CD4-positive, alpha-beta T cell (primary cell): ENCODE measurements at regions not wholly inside any gene's neighbourhood (a gene's known extent, or its start where the extent isn't known, plus 50 kb on each side); places are given as distances from the start of the nearest gene placed in this dataset.

Source experiments
- ATAC-seq: fragments of 200-7000 bp; cut with Tn5 transposase; one replicate; pipeline ENCODE4 v1.10.0; 2022; ENCODE audit warnings: mild to moderate bottlenecking; ENCODE audit not compliant: poor library complexity
- CTCF ChIA-PET: fragments of 350-600 bp; sonication (Branson Sonifier 250); formaldehyde crosslinking; loops from one replicate; lab custom pipeline; 2021; ENCODE audit warnings: antibody characterized with exemption, inconsistent platforms; lab: Charles Lee
- POLR2A ChIA-PET: fragments of 350-600 bp; sonication (Branson Sonifier 250); formaldehyde crosslinking; loops from one replicate; lab custom pipeline; 2021; ENCODE audit warnings: antibody characterized with exemption, inconsistent platforms; lab: Charles Lee
- DNase-seq, 14 experiments: peaks; one replicate each; pipeline ENCODE4 v3.0.0-alpha.2; 2013 to 2020; ENCODE audit warnings: mixed read lengths in 2 of 14
- H3K27ac ChIP-seq, 2 donors: one replicate each; pipeline versions ENCODE4 v1.5.1 to v1.7.0; 2013; ENCODE audit warnings: low read length in 2 of 2, low read depth in 1 of 2, mild to moderate bottlenecking in 1 of 2
- H3K27me3 ChIP-seq, 2 experiments: 1 replicate in 1 of 2; 2 replicates in 1 of 2; pipeline versions ENCODE4 v1.6.1 to v1.7.0; 2013; ENCODE audit warnings: low read length in 2 of 2, control low read depth in 1 of 2, mild to moderate bottlenecking in 1 of 2, moderate library complexity in 1 of 2; ENCODE audit not compliant: insufficient read depth in 2 of 2, control insufficient read depth in 1 of 2
- H3K36me3 ChIP-seq: one replicate; pipeline ENCODE4 v1.6.1; 2013; ENCODE audit warnings: low read length, control low read depth; ENCODE audit not compliant: insufficient read depth
- H3K4me1 ChIP-seq: one replicate; pipeline ENCODE4 v1.6.1; 2013; ENCODE audit warnings: low read length, control low read depth; ENCODE audit not compliant: insufficient read depth
- H3K4me3 ChIP-seq: one replicate; pipeline ENCODE4 v1.5.1; 2013; ENCODE audit warnings: mild to moderate bottlenecking, low read length, moderate library complexity
- H3K9me3 ChIP-seq, 2 experiments: 1 replicate in 1 of 2; 2 replicates in 1 of 2; pipeline versions ENCODE4 v1.6.1 to v1.7.0; 2013; ENCODE audit warnings: low read length in 2 of 2, mild to moderate bottlenecking in 2 of 2, control low read depth in 1 of 2, moderate library complexity in 1 of 2; ENCODE audit not compliant: control insufficient read depth in 1 of 2, insufficient read depth in 1 of 2
- H3K27ac Mint-ChIP-seq: one replicate; pipeline ENCODE4 v1.8.0; 2020; ENCODE audit warnings: mixed read lengths
- H3K27me3 Mint-ChIP-seq: one replicate; pipeline ENCODE4 v1.8.0; 2021; ENCODE audit warnings: mixed read lengths
- H3K36me3 Mint-ChIP-seq: one replicate; pipeline ENCODE4 v1.8.0; 2021; ENCODE audit warnings: low read depth, mixed read lengths
- H3K4me1 Mint-ChIP-seq: one replicate; pipeline ENCODE4 v1.8.0; 2021; ENCODE audit warnings: low read depth, mixed read lengths
- H3K4me3 Mint-ChIP-seq: one replicate; pipeline ENCODE4 v1.8.0; 2020; ENCODE audit warnings: mild to moderate bottlenecking, mixed read lengths
- H3K9me3 Mint-ChIP-seq: one replicate; pipeline ENCODE4 v1.8.0; 2020; ENCODE audit warnings: mixed read lengths
- intact Hi-C, 2 experiments: fragments of 100-400 bp; cut with DNase I in 1 of 2; cut with micrococcal nuclease in 1 of 2; formaldehyde crosslinking; loops; one replicate each; pipeline versions ENCODE4 v1.15.1 to v1.9.0; 2023 to 2025; cut with DNase I, micrococcal nuclease
- TF ChIP-seq, protein P1 (sequence below): fragments of 200-600 bp; IDR thresholded peaks from one replicate; pipeline ENCODE4 v1.8.0; 2022; ENCODE audit warnings: antibody characterized with exemption, mild to moderate bottlenecking

DNA sequence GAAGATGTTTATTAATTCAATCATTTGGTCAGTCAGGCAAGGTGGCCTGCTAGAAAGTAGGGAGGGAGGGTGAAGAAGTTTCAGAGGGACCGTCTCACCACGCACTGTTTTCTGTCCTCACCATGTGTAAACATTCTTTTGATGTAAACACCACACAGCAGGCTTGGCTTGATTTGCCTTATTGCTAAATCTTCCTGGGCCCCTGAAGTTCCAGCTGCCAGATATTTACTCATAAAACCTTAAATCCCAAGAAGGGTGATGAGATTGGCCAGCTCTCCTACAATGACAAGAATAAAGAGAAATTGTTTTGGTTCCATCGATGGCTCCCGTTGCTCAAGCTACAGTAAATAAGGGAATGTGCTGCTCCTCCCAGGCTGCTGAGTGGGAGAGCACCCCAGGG, 198.2 kb upstream of the TMTC4 start:
- H3K27me3 Mint-ChIP-seq: peaks cover 28% of the 10 kb centered on the region
- H3K36me3 Mint-ChIP-seq: no peaks in the 10 kb centered on the region
- DNase-seq (no peak), ATAC-seq (no peak)
- Histone ChIP-seq H3K9me3 (peaks cover 0 to 16% of the 10 kb centered on the region in 2 experiments), H3K4me3 (no peak overlapping the region), H3K36me3 (no peaks in the 10 kb centered on the region), H3K27me3 (no peaks in the 10 kb centered on the region), H3K27ac (no peak overlapping the region), H3K4me1 (no peaks in the 10 kb centered on the region)
- H3K27ac Mint-ChIP-seq: no peak overlapping the region
- H3K4me3 Mint-ChIP-seq: no peak overlapping the region
- POLR2A ChIA-PET: no interaction called here
- CTCF ChIA-PET: no interaction called here
- no peaks in the 10 kb centered on the region for H3K4me1 Mint-ChIP-seq
- TF ChIP-seq, protein P1, sequence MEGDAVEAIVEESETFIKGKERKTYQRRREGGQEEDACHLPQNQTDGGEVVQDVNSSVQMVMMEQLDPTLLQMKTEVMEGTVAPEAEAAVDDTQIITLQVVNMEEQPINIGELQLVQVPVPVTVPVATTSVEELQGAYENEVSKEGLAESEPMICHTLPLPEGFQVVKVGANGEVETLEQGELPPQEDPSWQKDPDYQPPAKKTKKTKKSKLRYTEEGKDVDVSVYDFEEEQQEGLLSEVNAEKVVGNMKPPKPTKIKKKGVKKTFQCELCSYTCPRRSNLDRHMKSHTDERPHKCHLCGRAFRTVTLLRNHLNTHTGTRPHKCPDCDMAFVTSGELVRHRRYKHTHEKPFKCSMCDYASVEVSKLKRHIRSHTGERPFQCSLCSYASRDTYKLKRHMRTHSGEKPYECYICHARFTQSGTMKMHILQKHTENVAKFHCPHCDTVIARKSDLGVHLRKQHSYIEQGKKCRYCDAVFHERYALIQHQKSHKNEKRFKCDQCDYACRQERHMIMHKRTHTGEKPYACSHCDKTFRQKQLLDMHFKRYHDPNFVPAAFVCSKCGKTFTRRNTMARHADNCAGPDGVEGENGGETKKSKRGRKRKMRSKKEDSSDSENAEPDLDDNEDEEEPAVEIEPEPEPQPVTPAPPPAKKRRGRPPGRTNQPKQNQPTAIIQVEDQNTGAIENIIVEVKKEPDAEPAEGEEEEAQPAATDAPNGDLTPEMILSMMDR: no peak
- H3K9me3 Mint-ChIP-seq: peaks cover 7% of the 10 kb centered on the region
- intact Hi-C loops: no loop called here

DNA sequence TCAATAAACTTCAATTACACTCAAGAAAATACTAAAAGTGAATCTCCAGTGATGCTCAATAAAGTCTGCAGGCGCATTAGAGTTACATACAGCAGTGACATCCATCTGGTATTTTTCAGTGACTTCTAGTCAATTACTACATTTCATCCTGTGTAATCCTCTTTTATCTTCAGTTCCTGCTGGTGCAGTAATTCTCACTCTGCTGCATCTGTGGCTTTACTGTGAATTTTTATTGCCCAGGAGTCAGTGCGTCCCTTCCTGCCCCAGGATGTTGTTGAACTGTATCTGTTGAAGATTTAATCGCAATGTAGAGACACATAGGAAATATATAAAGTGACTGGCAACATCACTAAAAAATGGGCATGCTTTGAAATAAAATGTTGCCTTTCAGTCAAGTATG, 196.3 kb upstream of the TMTC4 start:
- Mint-ChIP-seq H3K4me1 (no peaks in the 10 kb centered on the region), H3K36me3 (no peaks in the 10 kb centered on the region), H3K4me3 (no peak overlapping the region), H3K27ac (no peak overlapping the region), H3K9me3 (peaks cover 1% of the 10 kb centered on the region), H3K27me3 (peaks cover 22% of the 10 kb centered on the region)
- POLR2A ChIA-PET: no interaction called here
- H3K4me1 ChIP-seq: no peaks in the 10 kb centered on the region
- intact Hi-C loops: no loop called here
- no peaks in the 10 kb centered on the region for H3K27me3 ChIP-seq
- CTCF ChIA-PET: no interaction called here
- TF ChIP-seq, protein P1: no peak
- peaks cover 16 to 21% of the 10 kb centered on the region in 2 experiments for H3K9me3 ChIP-seq
- ATAC-seq (no peak), DNase-seq (no peak)
- H3K4me3 ChIP-seq: no peak overlapping the region
- no peak overlapping the region for H3K27ac ChIP-seq
- no peaks in the 10 kb centered on the region for H3K36me3 ChIP-seq

DNA sequence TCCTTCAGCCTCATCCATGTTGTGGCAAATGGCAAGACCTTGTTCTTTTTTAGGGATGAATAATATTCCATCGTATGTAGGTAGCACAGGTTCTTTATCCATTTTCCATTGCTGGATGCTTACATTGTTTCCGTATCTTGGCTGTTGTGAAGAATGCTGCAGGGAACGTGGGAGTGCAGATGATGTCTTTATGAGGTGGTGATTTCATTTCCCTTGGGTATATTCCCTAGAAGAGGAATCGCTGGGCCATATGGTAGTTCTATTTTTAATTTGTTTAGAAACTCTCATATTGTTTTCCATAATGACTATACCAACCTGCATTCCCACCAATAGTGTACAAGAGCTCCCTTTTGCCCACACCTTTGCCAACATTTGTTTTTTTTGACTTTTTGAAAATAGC, 186.3 kb upstream of the TMTC4 start:
- ChIA-PET CTCF (no interaction called here), POLR2A (no interaction called here)
- Histone ChIP-seq H3K27ac (no peak overlapping the region), H3K4me3 (no peak overlapping the region), H3K36me3 (no peaks in the 10 kb centered on the region), H3K27me3 (no peaks in the 10 kb centered on the region), H3K9me3 (peaks cover 0 to 1% of the 10 kb centered on the region in 2 experiments), H3K4me1 (no peaks in the 10 kb centered on the region)
- no peaks in the 10 kb centered on the region for H3K36me3 Mint-ChIP-seq
- H3K4me1 Mint-ChIP-seq: no peaks in the 10 kb centered on the region
- peaks cover 2% of the 10 kb centered on the region for H3K9me3 Mint-ChIP-seq
- TF ChIP-seq, protein P1: no peak
- H3K27me3 Mint-ChIP-seq: no peaks in the 10 kb centered on the region
- H3K4me3 Mint-ChIP-seq: no peak overlapping the region
- ATAC-seq (no peak), DNase-seq (no peak)
- no peak overlapping the region for H3K27ac Mint-ChIP-seq
- intact Hi-C loops: no loop called here
